ENCODE measurements at regions not wholly inside any gene's neighbourhood (a gene's known extent, or its start where the extent isn't known, plus 50 kb on each side); places are given as distances from the start of the nearest gene placed in this dataset.

GRCh38 chr2:215879331-215879730 is 134.0 kb downstream of the MREG start:
- no peak overlapping the region for H3K4me3 ChIP-seq (ENCODE audit: low read length)

DNA sequence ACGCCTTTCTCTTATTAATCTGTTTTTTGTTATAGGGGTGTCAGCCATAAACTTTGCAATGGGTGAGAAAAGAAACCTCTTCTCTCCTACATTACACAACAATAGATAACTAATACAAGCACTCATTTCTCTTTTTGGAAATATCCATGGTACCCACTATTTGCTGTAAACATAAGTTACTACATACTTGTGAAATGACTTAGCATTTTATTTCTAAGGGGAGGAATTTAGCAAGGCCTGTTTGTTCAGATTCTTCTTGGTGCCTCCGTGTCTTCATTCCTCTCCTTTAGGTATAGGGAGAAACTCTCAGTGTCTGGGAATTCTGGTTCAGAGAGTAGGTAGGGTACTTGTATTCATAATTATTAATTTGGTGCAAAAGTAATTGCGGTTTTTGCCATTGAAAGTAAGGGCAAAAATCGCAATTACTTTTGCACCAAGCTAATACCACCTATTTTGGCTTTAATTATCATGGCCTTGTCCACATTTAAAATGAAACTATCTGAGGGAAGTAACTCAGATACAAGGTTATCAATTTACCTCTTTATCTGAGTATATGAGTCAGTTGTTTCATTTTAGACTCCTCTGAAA is 134.8 kb downstream of the MREG start:
- Histone ChIP-seq H2AFZ (ENCODE audit: low read depth, low read length) (no peak overlapping the region), H3K27me3 (ENCODE audit: insufficient read depth, low read depth, low read length) (no peaks in the 10 kb centered on the region), H3K9me3 (ENCODE audit: low read length) (no peaks in the 10 kb centered on the region), H3K4me2 (ENCODE audit: low read length) (no peak overlapping the region), H4K20me1 (ENCODE audit: insufficient read depth) (no peaks in the 10 kb centered on the region), H3K79me2 (replicated peaks; ENCODE audit: insufficient read depth, low read length) (no peaks in the 10 kb centered on the region), H3K9ac (ENCODE audit: low read length) (no peak overlapping the region), H3K36me3 (ENCODE audit: insufficient read depth, low read length) (no peaks in the 10 kb centered on the region), H3F3A (ENCODE audit: insufficient read depth, low read length, poor library complexity, severe bottlenecking) (no peaks in the 10 kb centered on the region), H3K27ac (ENCODE audit: low read length) (no peak overlapping the region), H3K4me3 (ENCODE audit: low read length) (no peak overlapping the region), H3K9me2 (ENCODE audit: insufficient read depth, low read length) (no peaks in the 10 kb centered on the region)
- TF ChIP-seq EZH2 (IDR thresholded peaks at IDR 0.05; ENCODE audit: borderline replicate concordance, insufficient read depth, low read length, poor library complexity, severe bottlenecking): no peak
- TF ChIP-seq CTCF (IDR thresholded peaks at IDR 0.05; ENCODE audit: poor library complexity, severe bottlenecking): no peak
- no peak for TF ChIP-seq SMC3 (conservative IDR thresholded peaks at IDR 0.05; ENCODE audit: poor library complexity)
- TF ChIP-seq, protein P1, sequence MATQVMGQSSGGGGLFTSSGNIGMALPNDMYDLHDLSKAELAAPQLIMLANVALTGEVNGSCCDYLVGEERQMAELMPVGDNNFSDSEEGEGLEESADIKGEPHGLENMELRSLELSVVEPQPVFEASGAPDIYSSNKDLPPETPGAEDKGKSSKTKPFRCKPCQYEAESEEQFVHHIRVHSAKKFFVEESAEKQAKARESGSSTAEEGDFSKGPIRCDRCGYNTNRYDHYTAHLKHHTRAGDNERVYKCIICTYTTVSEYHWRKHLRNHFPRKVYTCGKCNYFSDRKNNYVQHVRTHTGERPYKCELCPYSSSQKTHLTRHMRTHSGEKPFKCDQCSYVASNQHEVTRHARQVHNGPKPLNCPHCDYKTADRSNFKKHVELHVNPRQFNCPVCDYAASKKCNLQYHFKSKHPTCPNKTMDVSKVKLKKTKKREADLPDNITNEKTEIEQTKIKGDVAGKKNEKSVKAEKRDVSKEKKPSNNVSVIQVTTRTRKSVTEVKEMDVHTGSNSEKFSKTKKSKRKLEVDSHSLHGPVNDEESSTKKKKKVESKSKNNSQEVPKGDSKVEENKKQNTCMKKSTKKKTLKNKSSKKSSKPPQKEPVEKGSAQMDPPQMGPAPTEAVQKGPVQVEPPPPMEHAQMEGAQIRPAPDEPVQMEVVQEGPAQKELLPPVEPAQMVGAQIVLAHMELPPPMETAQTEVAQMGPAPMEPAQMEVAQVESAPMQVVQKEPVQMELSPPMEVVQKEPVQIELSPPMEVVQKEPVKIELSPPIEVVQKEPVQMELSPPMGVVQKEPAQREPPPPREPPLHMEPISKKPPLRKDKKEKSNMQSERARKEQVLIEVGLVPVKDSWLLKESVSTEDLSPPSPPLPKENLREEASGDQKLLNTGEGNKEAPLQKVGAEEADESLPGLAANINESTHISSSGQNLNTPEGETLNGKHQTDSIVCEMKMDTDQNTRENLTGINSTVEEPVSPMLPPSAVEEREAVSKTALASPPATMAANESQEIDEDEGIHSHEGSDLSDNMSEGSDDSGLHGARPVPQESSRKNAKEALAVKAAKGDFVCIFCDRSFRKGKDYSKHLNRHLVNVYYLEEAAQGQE (IDR thresholded peaks at IDR 0.05; ENCODE audit: borderline replicate concordance): no peak
- no peak for TF ChIP-seq POLR2AphosphoS5 (IDR thresholded peaks at IDR 0.05)
- no peak for TF ChIP-seq RAD21 (conservative IDR thresholded peaks at IDR 0.05)
- TF ChIP-seq MXI1 (conservative IDR thresholded peaks at IDR 0.05; ENCODE audit: poor library complexity, severe bottlenecking): no peak
- TF ChIP-seq TAF1 (IDR thresholded peaks at IDR 0.05; ENCODE audit: low read depth): no peak
- no peak for TF ChIP-seq EP300 (conservative IDR thresholded peaks at IDR 0.05; ENCODE audit: poor library complexity, severe bottlenecking)

More at GRCh38 chr2:215879331-215879730, 134.0 kb downstream of the MREG start:
- no peak overlapping the region for H3K27ac ChIP-seq (ENCODE audit: low read length)
- no peaks in the 10 kb centered on the region for H3F3A ChIP-seq (ENCODE audit: insufficient read depth, low read length, poor library complexity, severe bottlenecking)
- no peaks in the 10 kb centered on the region for H3K9me3 ChIP-seq (ENCODE audit: low read length)
- H3K79me2 ChIP-seq (replicated peaks; ENCODE audit: insufficient read depth, low read length): no peaks in the 10 kb centered on the region
- H3K36me3 ChIP-seq (ENCODE audit: insufficient read depth, low read length): no peaks in the 10 kb centered on the region
- H3K4me2 ChIP-seq (ENCODE audit: low read length): no peak overlapping the region
- H3K9ac ChIP-seq (ENCODE audit: low read length): no peak overlapping the region
- no peaks in the 10 kb centered on the region for H3K27me3 ChIP-seq (ENCODE audit: insufficient read depth, low read depth, low read length)
- no peaks in the 10 kb centered on the region for H4K20me1 ChIP-seq (ENCODE audit: insufficient read depth)
- no peaks in the 10 kb centered on the region for H3K9me2 ChIP-seq (ENCODE audit: insufficient read depth, low read length)
- TF ChIP-seq EZH2 (IDR thresholded peaks at IDR 0.05; ENCODE audit: borderline replicate concordance, insufficient read depth, low read length, poor library complexity, severe bottlenecking) (no peak), EP300 (conservative IDR thresholded peaks at IDR 0.05; ENCODE audit: poor library complexity, severe bottlenecking) (no peak), MXI1 (conservative IDR thresholded peaks at IDR 0.05; ENCODE audit: poor library complexity, severe bottlenecking) (no peak), CTCF (IDR thresholded peaks at IDR 0.05; ENCODE audit: poor library complexity, severe bottlenecking) (no peak), TAF1 (IDR thresholded peaks at IDR 0.05; ENCODE audit: low read depth) (no peak), POLR2AphosphoS5 (IDR thresholded peaks at IDR 0.05) (no peak), RAD21 (conservative IDR thresholded peaks at IDR 0.05) (no peak), SMC3 (conservative IDR thresholded peaks at IDR 0.05; ENCODE audit: poor library complexity) (no peak)
- TF ChIP-seq, protein P1 (IDR thresholded peaks at IDR 0.05; ENCODE audit: borderline replicate concordance): no peak
- no peak overlapping the region for H2AFZ ChIP-seq (ENCODE audit: low read depth, low read length)

All from neural cell (in vitro differentiated cells).